Mesenchymal stem cell (in vitro differentiated cells and primary cell): ENCODE measurements at regions not wholly inside any gene's neighbourhood (a gene's known extent, or its start where the extent isn't known, plus 50 kb on each side); places are given as distances from the start of the nearest gene placed in this dataset.

ENCODE experiments used
- DNase-seq: peaks from one replicate; pipeline ENCODE4 v3.0.0-alpha.2; 2013
- H2AFZ ChIP-seq: one replicate; pipeline ENCODE4 v1.6.1; 2013; ENCODE audit warnings: low read depth, mild to moderate bottlenecking, control low read depth, inconsistent platforms, low read length, moderate library complexity
- H2AK5ac ChIP-seq: 2 replicates; pipeline ENCODE4 v1.6.1; 2013; ENCODE audit warnings: low read length, moderate library complexity, mild to moderate bottlenecking, inconsistent platforms; ENCODE audit not compliant: severe bottlenecking
- H2BK120ac ChIP-seq: one replicate; pipeline ENCODE4 v1.6.1; 2013; ENCODE audit warnings: low read depth, mild to moderate bottlenecking, inconsistent platforms, low read length, moderate library complexity
- H2BK12ac ChIP-seq, 2 experiments: one replicate each; pipeline ENCODE4 v1.6.1; 2013; ENCODE audit warnings: inconsistent platforms in 2 of 2, low read length in 2 of 2, mild to moderate bottlenecking in 2 of 2, moderate library complexity in 2 of 2, control low read depth in 1 of 2
- H2BK15ac ChIP-seq: one replicate; pipeline ENCODE4 v1.6.1; 2013; ENCODE audit warnings: mild to moderate bottlenecking, low read depth, inconsistent platforms; ENCODE audit not compliant: poor library complexity, severe bottlenecking
- H2BK5ac ChIP-seq: 2 replicates; pipeline ENCODE4 v1.6.1; 2013; ENCODE audit warnings: low read depth, mild to moderate bottlenecking, low read length, control low read depth, inconsistent platforms; ENCODE audit not compliant: poor library complexity, severe bottlenecking
- H3K14ac ChIP-seq, 2 experiments: one replicate each; pipeline ENCODE4 v1.6.1; 2013; ENCODE audit warnings: inconsistent platforms in 2 of 2, low read length in 2 of 2, control low read depth in 1 of 2, mild to moderate bottlenecking in 1 of 2, moderate library complexity in 1 of 2
- H3K18ac ChIP-seq, 2 experiments: one replicate each; pipeline ENCODE4 v1.6.1; 2013; ENCODE audit warnings: inconsistent platforms in 2 of 2, low read length in 2 of 2, control low read depth in 1 of 2, low read depth in 1 of 2, mild to moderate bottlenecking in 1 of 2
- H3K23ac ChIP-seq, 2 experiments: one replicate each; pipeline ENCODE4 v1.6.1; 2013; ENCODE audit warnings: inconsistent platforms in 2 of 2, low read length in 2 of 2, mild to moderate bottlenecking in 2 of 2, moderate library complexity in 2 of 2, control low read depth in 1 of 2
- H3K27ac ChIP-seq: 2 replicates; pipeline ENCODE4 v1.5.1; 2013; ENCODE audit warnings: mild to moderate bottlenecking, moderate library complexity, low read length, control low read depth, inconsistent platforms; ENCODE audit not compliant: poor library complexity, severe bottlenecking
- H3K27me3 ChIP-seq, 2 experiments: 2 replicates each; pipeline versions ENCODE4 v1.6.1 to v1.7.0; 2013; ENCODE audit warnings: low read length in 2 of 2, mild to moderate bottlenecking in 2 of 2, moderate library complexity in 2 of 2, control low read depth in 1 of 2, inconsistent platforms in 1 of 2; ENCODE audit not compliant: control insufficient read depth in 1 of 2, insufficient read depth in 1 of 2
- H3K36me3 ChIP-seq, 2 experiments: 2 replicates each; pipeline versions ENCODE4 v1.6.1 to v1.7.0; 2013; ENCODE audit warnings: low read length in 2 of 2, control low read depth in 1 of 2, inconsistent platforms in 1 of 2, low read depth in 1 of 2, mild to moderate bottlenecking in 1 of 2; ENCODE audit not compliant: insufficient read depth in 2 of 2, control insufficient read depth in 1 of 2
- H3K4ac ChIP-seq, 2 experiments: one replicate each; pipeline ENCODE4 v1.6.1; 2013; ENCODE audit warnings: inconsistent platforms in 2 of 2, low read length in 2 of 2, mild to moderate bottlenecking in 2 of 2, moderate library complexity in 2 of 2, control low read depth in 1 of 2, low read depth in 1 of 2
- H3K4me1 ChIP-seq: 2 replicates; pipeline ENCODE4 v1.6.1; 2013; ENCODE audit warnings: low read depth, low read length, control low read depth; ENCODE audit not compliant: control insufficient read depth, insufficient read depth
- H3K4me2 ChIP-seq: 2 replicates; pipeline ENCODE4 v1.6.1; 2013; ENCODE audit warnings: low read length, mild to moderate bottlenecking, inconsistent platforms; ENCODE audit not compliant: poor library complexity, severe bottlenecking
- H3K4me3 ChIP-seq, 2 experiments: 2 replicates each; pipeline versions ENCODE4 v1.5.1 to v1.7.0; 2013; ENCODE audit warnings: low read length in 2 of 2, mild to moderate bottlenecking in 2 of 2, control low read depth in 1 of 2, low read depth in 1 of 2; ENCODE audit not compliant: insufficient read depth in 1 of 2
- H3K79me1 ChIP-seq: replicated peaks from 2 replicates; pipeline ENCODE4 v1.6.1; 2013; ENCODE audit warnings: mild to moderate bottlenecking, control low read depth, low read length, inconsistent platforms; ENCODE audit not compliant: poor library complexity, severe bottlenecking
- H3K9ac ChIP-seq: 2 replicates; pipeline ENCODE4 v1.7.0; 2013; ENCODE audit warnings: mild to moderate bottlenecking, low read length, moderate library complexity
- H3K9me3 ChIP-seq: 2 replicates; pipeline ENCODE4 v1.7.0; 2013; ENCODE audit warnings: mild to moderate bottlenecking, low read length; ENCODE audit not compliant: control insufficient read depth
- H4K8ac ChIP-seq: one replicate; pipeline ENCODE4 v1.6.1; 2013; ENCODE audit warnings: inconsistent platforms, mild to moderate bottlenecking, low read length, moderate library complexity
- H4K91ac ChIP-seq: one replicate; pipeline ENCODE4 v1.6.1; 2013; ENCODE audit warnings: mild to moderate bottlenecking, low read length, inconsistent platforms
- WGBS: methylation state at CpG from one replicate; pipeline ENCODE4 v1.1.7; 2013; ENCODE audit warnings: mixed read lengths; 5-methylcytosine and 5-hydroxymethylcytosine counted together

DNA sequence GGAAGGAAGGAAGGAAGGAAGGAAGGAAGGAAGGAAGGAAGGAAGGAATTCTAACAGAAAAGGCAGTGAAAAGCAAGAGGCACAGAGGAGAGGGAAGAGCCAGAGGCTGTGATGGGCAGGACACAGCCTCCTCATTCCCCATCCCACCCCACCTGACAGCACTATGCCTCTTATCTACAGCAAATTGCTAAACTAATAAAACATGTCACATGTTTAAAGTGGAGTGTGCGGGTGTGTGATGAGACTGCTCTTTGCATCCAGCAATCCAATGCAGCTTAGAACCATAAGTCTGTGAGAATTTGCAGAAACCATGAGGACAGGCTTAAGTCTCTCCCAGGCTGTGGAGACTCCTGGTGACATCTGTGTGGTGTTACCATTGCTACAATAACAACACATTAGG lies 108.4 kb upstream of the ALK start:
- Histone ChIP-seq H3K18ac (no peak overlapping the region), H2BK15ac (no peak overlapping the region), H3K4me2 (no peak overlapping the region), H3K4me1 (no peaks in the 10 kb centered on the region), H3K9me3 (no peaks in the 10 kb centered on the region), H3K27me3 (peaks cover 5 to 28% of the 10 kb centered on the region in 2 experiments), H3K79me1 (no peaks in the 10 kb centered on the region), H3K23ac (no peak overlapping the region), H2BK5ac (no peak overlapping the region), H2AK5ac (no peak overlapping the region), H3K14ac (no peak overlapping the region), H3K4me3 (no peak overlapping the region), H4K91ac (no peak overlapping the region), H2AFZ (no peak overlapping the region), H2BK120ac (no peak overlapping the region), H3K36me3 (no peaks in the 10 kb centered on the region), H2BK12ac (no peak overlapping the region), H3K4ac (no peak overlapping the region), H4K8ac (no peak overlapping the region), H3K27ac (no peak overlapping the region), H3K9ac (no peak overlapping the region)
- 100% methylated on average over 1 of the region's 1 CpG for WGBS
- DNase-seq, result no peak

DNA sequence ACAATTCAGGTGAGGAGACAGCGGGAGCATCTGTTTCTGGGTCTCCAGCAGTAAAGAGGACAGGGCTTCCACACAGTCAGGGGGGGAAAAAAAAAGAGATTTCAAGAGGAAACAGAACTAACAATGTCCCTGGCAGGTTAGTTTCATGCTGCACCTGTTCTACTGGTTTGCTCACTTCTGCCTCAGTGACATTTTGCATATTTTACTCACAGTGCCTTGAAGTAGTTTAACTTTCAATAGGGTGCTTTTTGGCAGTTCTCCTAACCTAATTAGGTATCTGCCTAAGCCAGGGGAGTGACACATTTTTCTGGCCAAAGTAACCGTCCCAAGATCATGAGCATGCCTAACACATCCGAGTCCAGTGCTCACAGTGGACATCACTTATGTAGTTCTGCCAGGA lies 109.0 kb upstream of the ALK start:
- Histone ChIP-seq H3K9ac (no peak overlapping the region), H2AFZ (no peak overlapping the region), H2BK12ac (no peak overlapping the region), H3K9me3 (no peaks in the 10 kb centered on the region), H4K91ac (no peak overlapping the region), H3K18ac (no peak overlapping the region), H3K27ac (no peak overlapping the region), H2AK5ac (no peak overlapping the region), H3K4ac (no peak overlapping the region), H3K36me3 (no peaks in the 10 kb centered on the region), H3K4me2 (no peak overlapping the region), H2BK120ac (no peak overlapping the region), H3K4me1 (no peaks in the 10 kb centered on the region), H3K23ac (no peak overlapping the region), H2BK5ac (no peak overlapping the region), H2BK15ac (no peak overlapping the region), H3K14ac (no peak overlapping the region), H3K27me3 (peaks cover 5 to 28% of the 10 kb centered on the region in 2 experiments), H3K79me1 (no peaks in the 10 kb centered on the region), H4K8ac (no peak overlapping the region), H3K4me3 (no peak overlapping the region)
- DNase-seq, result no peak
- WGBS, result 78% methylated on average over 3 of the region's 3 CpGs

DNA sequence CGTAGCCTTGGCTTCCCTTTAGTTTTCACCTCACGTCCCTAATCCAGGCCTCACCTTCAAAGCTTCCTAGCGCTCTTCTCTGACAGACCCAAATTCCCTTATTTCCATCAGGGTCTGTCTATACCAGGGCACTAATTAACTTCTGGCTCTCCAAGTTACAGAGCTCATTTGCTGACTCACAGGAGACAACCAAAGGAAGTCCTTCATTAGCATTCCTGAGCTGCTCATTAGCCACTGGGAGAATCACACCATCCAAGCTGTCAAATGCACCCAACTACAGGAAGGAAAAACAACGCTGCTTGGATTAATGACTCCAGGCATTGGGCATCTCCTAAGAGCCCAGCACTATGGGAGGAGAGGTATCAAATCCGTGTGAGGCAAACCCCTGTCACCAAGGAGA lies 109.8 kb upstream of the ALK start:
- H2BK15ac ChIP-seq, result no peak overlapping the region

DNA sequence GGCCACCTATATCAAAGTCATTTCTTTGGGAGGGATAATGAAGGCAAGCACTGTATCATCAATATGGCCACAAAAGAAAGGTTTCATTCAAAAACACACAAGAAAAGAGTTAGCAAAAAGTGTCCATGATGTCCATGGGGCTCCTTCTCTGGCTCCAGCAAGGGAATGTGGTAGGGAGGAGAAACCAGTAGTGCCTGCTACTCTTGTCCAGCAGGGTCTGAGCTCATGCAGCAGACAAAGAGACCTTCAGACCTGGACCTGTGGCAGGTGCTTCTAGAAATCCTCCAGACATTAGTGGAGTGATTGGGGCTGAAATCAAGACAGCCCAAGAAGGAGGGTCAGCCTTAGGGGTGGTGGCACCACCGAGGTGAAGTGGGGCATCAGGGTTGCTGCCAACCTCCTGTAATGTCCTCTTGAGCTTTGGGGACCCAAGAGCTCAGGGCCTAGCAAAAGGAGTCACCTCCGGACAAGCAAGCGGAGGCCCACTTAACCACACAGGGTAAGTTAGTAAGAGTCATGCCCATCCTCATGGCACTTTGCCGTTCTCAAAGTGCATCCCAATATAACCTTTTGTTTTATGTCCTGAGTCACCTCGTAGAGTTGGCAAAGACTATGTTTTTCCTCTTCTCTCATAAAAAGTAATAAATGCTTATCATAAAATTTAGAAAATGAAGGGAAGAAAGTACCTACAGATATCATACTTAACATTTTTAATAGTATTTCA lies 112.6 kb upstream of the YPEL5 start:
- DNase-seq, result no peak
- no peaks in the 10 kb centered on the region for H3K4me1 ChIP-seq
- H3K4me2 ChIP-seq, result no peak overlapping the region
- H4K91ac ChIP-seq, result no peak overlapping the region
- H3K18ac ChIP-seq, result no peak overlapping the region
- H3K23ac ChIP-seq, result no peak overlapping the region
- no peak overlapping the region for H2BK120ac ChIP-seq
- H2AK5ac ChIP-seq, result no peak overlapping the region
- H3K14ac ChIP-seq, result no peak overlapping the region
- no peaks in the 10 kb centered on the region for H3K9me3 ChIP-seq
- H2BK12ac ChIP-seq, result no peak overlapping the region
- no peaks in the 10 kb centered on the region for H3K36me3 ChIP-seq
- H2BK5ac ChIP-seq, result no peak overlapping the region
- H3K4ac ChIP-seq, result no peak overlapping the region
- no peak overlapping the region for H2AFZ ChIP-seq
- H4K8ac ChIP-seq, result no peak overlapping the region
- H2BK15ac ChIP-seq, result no peak overlapping the region
- H3K4me3 ChIP-seq, result no peak overlapping the region
- 87% methylated on average over 4 of the region's 5 CpGs for WGBS
- H3K27me3 ChIP-seq, result peaks cover 0 to 10% of the 10 kb centered on the region in 2 experiments
- H3K79me1 ChIP-seq, result no peaks in the 10 kb centered on the region
- no peak overlapping the region for H3K9ac ChIP-seq
- no peak overlapping the region for H3K27ac ChIP-seq

More for the DNA sequence above, 109.8 kb upstream of the ALK start:
- H3K79me1 ChIP-seq, result no peaks in the 10 kb centered on the region
- no peak overlapping the region for H2AK5ac ChIP-seq
- no peak overlapping the region for H4K8ac ChIP-seq
- no peak overlapping the region for H3K27ac ChIP-seq
- H2BK12ac ChIP-seq, result no peak overlapping the region
- no peak overlapping the region for H3K14ac ChIP-seq
- H3K4me3 ChIP-seq, result no peak overlapping the region
- H2BK120ac ChIP-seq, result no peak overlapping the region
- H3K27me3 ChIP-seq, result peaks cover 5 to 28% of the 10 kb centered on the region in 2 experiments
- no peak overlapping the region for H3K4ac ChIP-seq
- 35% methylated on average over 4 of the region's 5 CpGs for WGBS
- no peaks in the 10 kb centered on the region for H3K4me1 ChIP-seq
- no peak for DNase-seq
- H3K4me2 ChIP-seq, result no peak overlapping the region
- H4K91ac ChIP-seq, result no peak overlapping the region
- no peak overlapping the region for H3K18ac ChIP-seq
- H3K9ac ChIP-seq, result no peak overlapping the region
- no peak overlapping the region for H2BK5ac ChIP-seq
- no peaks in the 10 kb centered on the region for H3K9me3 ChIP-seq
- H3K23ac ChIP-seq, result no peak overlapping the region
- H2AFZ ChIP-seq, result no peak overlapping the region
- H3K36me3 ChIP-seq, result no peaks in the 10 kb centered on the region
